Kidney (tissue), 13 donors: ENCODE measurements at regions not wholly inside any gene's neighbourhood (a gene's known extent, or its start where the extent isn't known, plus 50 kb on each side); places are given as distances from the start of the nearest gene placed in this dataset.
A peak's percentile ranks its signal among the peaks of the same experiment; 100 is the strongest.

ENCODE experiments used
- DNase-seq, 5 donors: peaks; one replicate each; pipeline ENCODE4 v3.0.0-alpha.2; 2013 to 2020
- FAIRE-seq: peaks from 2 replicates; lab custom pipeline; 2012; peaks lifted over from hg19 to GRCh38; lab: Jason Lieb, UNC
- H3K27ac ChIP-seq, 2 donors: one replicate each; pipeline ENCODE4 v1.7.0; 2013; ENCODE audit warnings: low read depth in 2 of 2, low read length in 2 of 2, inconsistent platforms in 1 of 2
- H3K27me3 ChIP-seq: one replicate; pipeline ENCODE4 v1.7.1; 2013; ENCODE audit warnings: low read length, inconsistent platforms; ENCODE audit not compliant: control insufficient read depth, insufficient read depth
- H3K36me3 ChIP-seq, 3 donors: one replicate each; pipeline versions ENCODE4 v1.7.0 to v1.7.1; 2013; ENCODE audit warnings: low read length in 3 of 3, control low read depth in 1 of 3, inconsistent platforms in 1 of 3; ENCODE audit not compliant: insufficient read depth in 3 of 3, control insufficient read depth in 2 of 3
- H3K4me1 ChIP-seq, 3 donors: one replicate each; pipeline versions ENCODE4 v1.7.0 to v1.7.1; 2013; ENCODE audit warnings: low read length in 3 of 3, inconsistent platforms in 1 of 3, low read depth in 1 of 3; ENCODE audit not compliant: control insufficient read depth in 2 of 3, insufficient read depth in 2 of 3
- H3K4me3 ChIP-seq, 3 donors: one replicate each; pipeline versions ENCODE4 v1.7.0 to v1.8.1; 2013; ENCODE audit warnings: low read length in 3 of 3, control low read depth in 1 of 3, inconsistent platforms in 1 of 3
- H3K9ac ChIP-seq, 3 donors: one replicate each; pipeline versions ENCODE4 v1.7.0 to v1.7.1; 2013; ENCODE audit warnings: low read length in 3 of 3, control low read depth in 1 of 3, inconsistent platforms in 1 of 3
- H3K9me3 ChIP-seq, 3 donors: one replicate each; pipeline versions ENCODE4 v1.7.0 to v1.7.1; 2013; ENCODE audit warnings: low read length in 3 of 3, control low read depth in 1 of 3, inconsistent platforms in 1 of 3; ENCODE audit not compliant: control insufficient read depth in 2 of 3, insufficient read depth in 1 of 3
- intact Hi-C: fragments of 100-400 bp; cut with DNase I; formaldehyde crosslinking; loops from one replicate; pipeline ENCODE4 v1.11.1; 2022
- TF ChIP-seq, protein P1 (sequence below): IDR thresholded peaks from 3 replicates; pipeline ENCODE4 v1.5.1; 2012; ENCODE audit warnings: mild to moderate bottlenecking, moderate library complexity, borderline replicate concordance; ENCODE audit not compliant: insufficient read depth; ENCODE audit errors: extremely low read depth
- donor health status: control.
- donor health status: control.
- donor health status: control.
- donor health status: control.
- donor health status: control.
- donor health status: DM: yes; HTN: yes; CAD: no.
- donor health status: Normal renal cell carcinoma (clear cell type).

DNA sequence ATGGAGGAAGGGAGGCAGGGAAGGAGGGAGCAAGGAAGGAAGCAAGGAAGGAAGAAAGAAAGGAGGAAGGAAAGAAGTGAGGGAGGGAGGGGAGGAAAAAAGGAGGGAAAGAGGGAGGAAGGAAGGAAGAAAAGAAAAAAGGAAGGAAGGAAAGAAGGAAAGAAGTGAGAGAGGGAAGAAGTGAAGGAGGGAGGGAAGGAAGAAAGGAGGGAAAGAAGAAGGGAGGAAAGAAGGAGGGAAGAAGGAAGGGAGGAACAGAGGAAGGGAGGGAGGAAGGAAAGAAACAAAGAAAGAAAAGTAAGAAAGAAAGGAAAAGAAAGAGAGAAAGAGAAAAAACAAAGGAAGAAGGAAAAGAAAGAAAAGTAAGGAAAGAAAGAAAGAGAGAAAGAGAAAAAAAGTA, 183.0 kb upstream of the SLC24A5 start:
- H3K9me3 ChIP-seq: no peaks in the 10 kb centered on the region
- FAIRE-seq (no peak), DNase-seq (no peak)
- H3K27me3 ChIP-seq: no peaks in the 10 kb centered on the region
- H3K4me3 ChIP-seq: no peak overlapping the region
- H3K9ac ChIP-seq: no peak overlapping the region
- H3K36me3 ChIP-seq: no peaks in the 10 kb centered on the region
- intact Hi-C loops: no loop called here
- TF ChIP-seq, protein P1, sequence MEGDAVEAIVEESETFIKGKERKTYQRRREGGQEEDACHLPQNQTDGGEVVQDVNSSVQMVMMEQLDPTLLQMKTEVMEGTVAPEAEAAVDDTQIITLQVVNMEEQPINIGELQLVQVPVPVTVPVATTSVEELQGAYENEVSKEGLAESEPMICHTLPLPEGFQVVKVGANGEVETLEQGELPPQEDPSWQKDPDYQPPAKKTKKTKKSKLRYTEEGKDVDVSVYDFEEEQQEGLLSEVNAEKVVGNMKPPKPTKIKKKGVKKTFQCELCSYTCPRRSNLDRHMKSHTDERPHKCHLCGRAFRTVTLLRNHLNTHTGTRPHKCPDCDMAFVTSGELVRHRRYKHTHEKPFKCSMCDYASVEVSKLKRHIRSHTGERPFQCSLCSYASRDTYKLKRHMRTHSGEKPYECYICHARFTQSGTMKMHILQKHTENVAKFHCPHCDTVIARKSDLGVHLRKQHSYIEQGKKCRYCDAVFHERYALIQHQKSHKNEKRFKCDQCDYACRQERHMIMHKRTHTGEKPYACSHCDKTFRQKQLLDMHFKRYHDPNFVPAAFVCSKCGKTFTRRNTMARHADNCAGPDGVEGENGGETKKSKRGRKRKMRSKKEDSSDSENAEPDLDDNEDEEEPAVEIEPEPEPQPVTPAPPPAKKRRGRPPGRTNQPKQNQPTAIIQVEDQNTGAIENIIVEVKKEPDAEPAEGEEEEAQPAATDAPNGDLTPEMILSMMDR: no peak
- H3K27ac ChIP-seq: no peak overlapping the region
- no peaks in the 10 kb centered on the region for H3K4me1 ChIP-seq

DNA sequence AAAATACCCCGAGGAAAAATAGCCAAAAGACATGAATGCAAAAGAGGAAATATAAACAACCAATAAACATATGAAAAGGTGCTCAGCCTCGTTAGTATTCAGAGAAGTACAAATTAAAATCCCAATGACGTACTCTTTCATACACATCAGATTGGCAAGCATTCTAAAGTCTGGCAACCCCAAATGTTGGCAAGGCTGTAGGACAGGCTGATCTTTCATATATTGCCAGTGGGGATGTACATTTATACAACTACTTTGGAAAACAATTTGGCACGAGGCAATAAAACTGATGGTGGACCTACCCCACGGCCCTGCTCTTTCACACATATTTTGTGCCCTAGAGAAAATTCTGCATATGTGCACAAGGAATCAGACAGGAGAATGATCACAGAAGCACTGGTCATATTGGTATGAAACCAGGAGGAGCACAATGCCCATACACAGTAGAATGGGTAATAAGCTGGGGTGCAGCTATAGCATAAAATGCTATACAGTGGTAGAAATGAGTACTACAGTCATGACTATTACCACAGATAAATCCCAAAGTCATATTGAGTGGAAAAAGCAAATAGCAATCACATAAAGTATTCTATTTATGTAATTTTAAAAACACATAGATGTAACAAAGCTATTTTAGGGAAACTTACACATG, 176.0 kb upstream of the SLC24A5 start:
- H3K4me1 ChIP-seq: no peaks in the 10 kb centered on the region
- FAIRE-seq: no peak
- H3K27me3 ChIP-seq: no peaks in the 10 kb centered on the region
- no peaks in the 10 kb centered on the region for H3K36me3 ChIP-seq
- DNase-seq: no peak
- no peak overlapping the region for H3K4me3 ChIP-seq
- no peaks in the 10 kb centered on the region for H3K9me3 ChIP-seq
- H3K27ac ChIP-seq: no peak overlapping the region
- no peak overlapping the region for H3K9ac ChIP-seq
- intact Hi-C loops: no loop called here
- TF ChIP-seq, protein P1: no peak

DNA sequence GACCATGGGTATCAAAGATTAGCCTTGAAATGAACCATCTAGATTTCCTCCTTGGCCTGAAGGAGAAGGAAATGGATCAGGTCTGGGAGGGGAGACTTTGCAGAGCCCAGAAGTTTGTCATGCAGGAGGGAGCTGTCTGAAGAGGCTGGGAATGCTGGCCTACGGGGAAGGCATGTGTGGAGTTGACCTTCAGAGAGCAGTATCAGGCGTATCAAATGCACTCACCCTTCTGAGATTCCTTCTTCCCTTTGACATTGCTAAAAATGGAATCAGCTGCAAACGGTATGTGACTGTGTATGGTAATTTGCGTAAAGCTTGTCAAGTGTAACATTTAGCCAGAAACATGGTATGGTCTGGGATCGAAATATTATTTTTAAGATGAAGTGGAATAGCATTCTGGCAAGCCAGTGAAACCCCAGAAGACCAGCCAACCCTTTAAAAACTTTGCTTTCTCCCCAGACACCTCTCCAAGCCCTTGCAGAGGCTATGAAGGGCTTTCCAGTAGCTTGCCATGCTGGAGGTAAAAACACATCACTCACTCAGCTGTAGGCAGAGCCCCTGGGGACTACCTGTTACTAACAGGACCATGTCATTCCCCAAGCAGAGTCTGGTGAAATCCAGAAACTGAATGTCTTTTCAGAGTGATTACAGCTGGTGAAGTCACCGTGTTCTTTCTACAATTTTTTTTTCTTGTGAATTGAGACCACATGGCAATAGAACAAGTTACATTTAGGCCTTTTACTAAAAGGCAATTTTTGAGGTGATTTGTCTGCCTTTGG, 174.7 kb upstream of the SLC24A5 start:
- no peak overlapping the region for H3K9ac ChIP-seq
- no peak for FAIRE-seq

More for the DNA sequence above, 174.7 kb upstream of the SLC24A5 start:
- Histone ChIP-seq H3K36me3 (no peaks in the 10 kb centered on the region), H3K4me1 (no peaks in the 10 kb centered on the region), H3K9me3 (no peaks in the 10 kb centered on the region), H3K27me3 (no peaks in the 10 kb centered on the region), H3K27ac (no peak overlapping the region), H3K4me3 (no peak overlapping the region)
- peak in 1 of 5 donors; percentile 15 for DNase-seq
- TF ChIP-seq, protein P1: no peak
- intact Hi-C loops: no loop called here
